Epidermal melanocyte (primary cell): ENCODE measurements at regions not wholly inside any gene's neighbourhood (a gene's known extent, or its start where the extent isn't known, plus 50 kb on each side); places are given as distances from the start of the nearest gene placed in this dataset.

Experiments used
- DNase-seq: peaks from one replicate; pipeline ENCODE4 v3.0.0; 2011; ENCODE audit warnings: low spot score; ENCODE audit not compliant: insufficient read length

DNA sequence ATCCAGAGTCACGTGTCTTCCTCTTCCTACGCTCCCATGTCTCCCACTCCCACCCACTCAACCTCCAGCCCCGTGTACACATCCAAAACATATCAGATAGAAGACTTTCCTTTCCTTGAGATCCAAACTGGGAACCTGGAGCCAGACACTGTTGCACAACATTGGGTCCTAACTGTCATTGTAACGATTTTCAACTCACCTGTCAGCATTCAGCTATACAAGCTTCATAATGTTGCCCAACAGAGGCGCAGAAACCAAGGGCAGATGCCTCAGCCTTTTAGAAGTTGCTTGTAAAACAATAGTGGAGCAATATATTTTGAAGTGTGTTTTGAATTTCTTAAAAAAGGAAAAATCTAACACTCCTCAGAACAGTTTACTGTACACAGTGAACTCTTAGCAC is 84.9 kb upstream of the GLIS3 start:
- DNase-seq: no peak

DNA sequence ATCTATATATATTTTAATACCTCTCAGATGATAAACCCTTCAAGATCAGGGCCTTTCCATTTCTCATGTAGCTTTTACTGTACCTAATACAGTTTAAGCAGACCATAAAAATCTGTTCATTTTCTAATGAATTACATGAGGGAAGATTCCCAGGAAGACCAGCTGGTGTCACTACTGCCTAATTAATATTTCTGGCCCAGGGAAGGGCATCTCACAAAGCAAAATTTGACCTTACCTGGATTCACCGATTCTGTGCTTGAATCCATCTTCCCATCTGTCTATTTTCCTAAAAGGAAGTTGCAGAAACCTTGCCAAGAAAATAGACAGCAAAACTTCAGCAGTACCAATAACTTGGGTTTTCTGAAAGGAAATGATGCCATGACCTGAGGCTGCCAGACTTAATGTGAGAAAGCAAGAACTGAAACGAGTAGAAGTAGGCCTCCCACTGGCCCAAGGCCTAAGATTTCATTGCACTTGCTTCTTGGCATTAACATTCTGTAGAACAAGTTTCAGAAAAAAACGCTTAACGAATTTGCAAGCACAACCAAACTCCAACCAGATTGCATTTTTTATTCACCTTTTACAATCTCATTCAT is 83.0 kb upstream of the GLIS3 start:
- DNase-seq: no peak

DNA sequence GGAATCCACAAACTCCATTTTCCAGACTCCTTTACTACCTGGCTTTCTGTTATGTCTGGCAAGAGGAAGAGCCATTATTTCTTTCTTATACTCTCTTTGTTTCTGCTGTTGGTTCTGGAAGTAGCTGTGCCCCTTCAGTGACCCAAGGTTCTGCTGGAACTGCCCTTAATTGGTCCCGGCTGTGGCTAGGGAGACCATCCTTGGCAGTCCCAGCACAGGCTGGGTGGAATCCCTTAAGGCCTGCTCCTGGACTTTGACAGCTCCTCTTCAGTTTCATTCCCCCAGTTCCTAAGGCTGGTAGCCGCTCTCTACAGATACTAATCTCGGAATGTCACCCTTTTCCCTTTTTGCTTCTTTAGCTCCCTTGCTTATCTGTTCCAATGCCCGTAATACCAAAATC is 81.9 kb upstream of the GLIS3 start:
- DNase-seq: no peak

DNA sequence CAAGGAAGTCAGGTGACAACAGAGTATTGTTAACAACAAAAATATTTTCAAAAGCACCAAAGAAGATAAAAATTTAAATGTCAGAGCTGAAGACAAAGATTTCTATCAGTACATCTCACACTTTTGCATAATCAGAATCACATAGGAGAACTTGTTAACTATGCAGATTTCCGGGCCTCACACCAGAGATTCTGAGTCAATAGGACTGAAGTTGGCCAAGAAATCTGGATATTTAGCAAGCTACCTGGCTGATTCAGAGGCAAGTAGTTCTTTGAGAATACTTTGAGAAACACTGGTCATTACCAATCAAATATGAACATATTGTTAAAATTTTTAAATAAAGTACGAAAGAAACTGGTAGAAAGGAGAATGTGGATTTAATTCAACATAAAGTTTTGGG is 80.5 kb upstream of the GLIS3 start:
- DNase-seq: no peak

DNA sequence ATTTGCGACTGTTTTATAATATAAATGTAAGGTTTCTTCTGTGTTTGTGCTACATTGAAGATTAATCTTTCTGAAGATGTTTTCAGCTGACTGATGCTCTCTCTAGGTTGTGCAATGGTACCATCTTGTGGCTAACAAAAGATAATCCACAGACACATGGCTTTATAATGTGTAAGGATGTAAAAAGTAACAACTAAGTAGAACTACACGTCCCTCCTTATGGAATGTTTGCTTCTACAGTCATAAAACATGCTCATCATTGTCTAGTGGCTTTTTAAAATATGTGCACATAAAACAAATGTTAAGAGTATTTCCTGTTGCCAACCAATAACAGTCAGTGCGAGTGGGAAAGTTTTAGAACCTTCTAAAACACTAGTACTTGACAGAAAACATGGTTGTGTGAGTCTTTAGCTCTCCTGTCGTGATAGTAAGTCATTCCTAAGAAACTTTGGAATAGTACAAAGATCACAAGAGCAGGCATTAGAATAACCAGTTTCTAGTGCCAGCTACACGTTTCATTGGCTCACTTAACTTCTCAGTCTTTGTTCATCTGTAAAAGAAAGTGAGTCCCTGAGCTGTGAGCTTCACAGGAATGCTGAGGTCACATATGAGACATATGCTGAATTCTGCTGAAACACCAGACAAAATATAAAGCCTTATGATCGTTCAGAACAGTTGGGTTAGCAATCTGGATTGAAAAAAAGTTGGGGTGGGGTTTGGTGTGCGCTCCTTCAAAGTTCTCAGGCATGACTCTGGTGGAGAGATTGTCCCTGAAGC is 75.7 kb upstream of the GLIS3 start:
- peak; percentile 64 for DNase-seq

DNA sequence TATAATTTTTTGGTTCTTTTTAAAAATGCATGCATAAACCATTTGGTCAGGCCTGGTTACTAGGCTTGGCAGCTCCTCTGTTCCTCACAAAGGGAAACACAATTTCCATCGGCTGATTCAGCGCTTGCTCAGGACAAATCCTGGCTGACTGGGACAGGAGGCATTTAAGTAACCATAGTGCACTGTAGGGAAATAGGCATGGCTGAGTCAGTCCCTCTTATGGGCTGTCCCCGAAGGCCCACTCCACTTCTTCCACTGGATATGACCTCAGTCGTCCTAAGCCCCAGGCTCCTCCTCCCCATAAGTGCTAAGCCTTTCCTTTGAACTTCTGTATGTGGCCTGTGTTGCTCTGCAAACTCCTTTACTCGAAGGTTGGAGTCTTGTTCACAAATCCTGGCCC is 71.2 kb upstream of the GLIS3 start:
- DNase-seq: no peak

DNA sequence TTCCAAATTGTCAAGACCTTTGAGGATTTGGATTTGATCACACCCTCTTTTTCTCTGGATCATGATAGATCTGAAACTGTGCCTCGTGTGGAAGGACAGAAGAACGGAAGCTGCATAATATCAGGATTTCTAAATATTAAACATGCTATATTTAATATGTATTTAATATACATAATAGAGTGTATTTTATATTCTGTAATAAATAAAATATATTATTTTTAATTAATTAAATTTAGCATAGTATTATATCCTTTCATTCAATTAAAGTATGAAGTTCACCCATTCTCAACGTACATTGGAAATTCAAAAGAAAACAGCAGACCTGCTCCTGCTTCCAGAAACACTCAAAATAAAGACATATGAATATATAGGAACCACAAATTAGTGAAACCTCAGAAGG is 70.6 kb upstream of the GLIS3 start:
- no peak for DNase-seq

DNA sequence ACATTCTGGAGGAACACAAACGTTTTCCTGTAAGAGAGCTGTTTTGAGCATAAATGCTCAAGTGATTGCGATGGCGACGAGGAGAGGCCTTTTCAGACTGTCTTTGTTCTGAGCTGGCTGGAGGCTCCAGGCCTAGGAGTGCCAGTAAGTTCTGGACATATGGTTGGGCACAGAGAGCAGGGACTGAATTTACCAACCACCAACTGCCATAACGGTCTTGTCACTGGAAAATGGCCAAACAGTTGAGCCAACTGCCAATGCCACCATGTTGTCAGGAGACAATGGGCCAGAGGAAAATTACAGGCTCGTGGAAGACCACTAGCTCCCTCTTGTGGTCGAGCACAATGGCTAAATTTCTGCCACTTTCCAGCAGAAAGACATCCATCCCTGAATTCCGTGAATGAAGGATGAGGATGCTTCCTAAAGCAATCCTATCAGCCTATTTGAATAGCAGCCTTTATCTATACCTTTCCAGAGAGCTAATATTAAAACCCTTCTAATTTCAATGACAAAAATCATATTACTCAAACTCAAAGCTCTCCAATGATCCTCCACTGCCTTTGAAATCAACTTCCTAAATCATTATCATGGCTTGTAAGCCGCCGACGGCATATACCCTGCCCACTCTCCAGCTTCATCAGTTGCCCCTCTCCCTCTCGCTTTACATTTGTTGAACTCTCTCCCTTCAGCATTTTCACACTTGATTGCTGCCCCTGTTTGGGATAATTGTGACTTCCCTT is 66.9 kb upstream of the GLIS3 start:
- peak; percentile 28 for DNase-seq

DNA sequence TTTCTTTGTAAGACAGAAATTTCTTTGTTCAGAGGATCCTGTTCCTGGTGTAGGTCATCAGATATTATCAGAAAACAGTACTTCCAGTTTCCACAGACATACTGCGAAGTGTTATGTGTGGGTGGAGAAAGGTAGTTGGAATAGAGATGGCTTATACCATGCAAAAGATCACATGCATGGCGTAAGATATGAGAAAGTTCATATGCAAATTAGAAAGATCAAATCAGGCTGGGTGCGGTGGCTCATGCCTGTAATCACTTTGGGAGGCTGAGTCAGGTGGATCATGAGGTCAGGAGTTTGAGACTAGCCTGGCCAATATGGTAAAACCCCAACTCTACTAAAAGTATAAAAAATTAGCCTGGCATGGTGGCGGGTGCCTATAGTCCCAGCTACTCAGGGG is 65.2 kb upstream of the GLIS3 start:
- DNase-seq: no peak

DNA sequence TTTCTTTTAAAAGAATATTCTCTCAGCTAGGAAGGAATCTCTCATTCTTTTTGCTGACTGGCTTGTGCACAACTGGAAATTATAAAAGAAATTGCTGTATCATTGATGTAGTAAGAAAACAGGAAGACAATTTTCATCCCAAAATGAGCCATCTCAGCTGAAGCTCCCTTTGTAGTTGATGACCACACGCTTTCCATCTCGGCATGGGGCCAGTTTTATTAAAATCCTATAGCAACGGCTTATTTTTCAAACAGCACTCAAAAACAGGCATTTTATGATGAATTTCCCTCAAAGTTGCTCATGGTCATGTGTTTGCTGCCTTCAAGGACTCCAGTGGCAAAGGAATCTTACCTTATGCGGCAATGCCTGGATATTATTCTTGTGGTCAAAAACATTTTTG is 62.4 kb upstream of the GLIS3 start:
- no peak for DNase-seq

DNA sequence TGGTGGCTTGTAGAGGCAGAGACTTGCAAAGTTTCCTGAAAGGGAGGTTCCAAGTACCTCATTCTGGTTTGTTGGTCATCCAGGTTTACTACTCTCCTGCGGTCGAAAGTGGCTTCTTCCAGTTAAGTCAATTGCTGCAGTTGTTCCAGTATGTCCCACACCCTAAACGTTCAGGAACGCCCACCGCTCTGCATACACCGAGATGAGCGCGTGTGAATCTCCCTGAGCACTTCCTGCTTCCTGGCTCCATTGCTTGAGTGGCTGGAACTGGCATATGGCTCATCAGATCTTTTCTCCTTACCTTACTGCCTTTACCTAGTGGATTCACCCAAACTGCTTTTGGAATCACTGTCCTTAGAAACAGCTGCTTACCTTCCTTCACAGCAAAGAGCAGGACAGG is 59.1 kb upstream of the GLIS3 start:
- no peak for DNase-seq

DNA sequence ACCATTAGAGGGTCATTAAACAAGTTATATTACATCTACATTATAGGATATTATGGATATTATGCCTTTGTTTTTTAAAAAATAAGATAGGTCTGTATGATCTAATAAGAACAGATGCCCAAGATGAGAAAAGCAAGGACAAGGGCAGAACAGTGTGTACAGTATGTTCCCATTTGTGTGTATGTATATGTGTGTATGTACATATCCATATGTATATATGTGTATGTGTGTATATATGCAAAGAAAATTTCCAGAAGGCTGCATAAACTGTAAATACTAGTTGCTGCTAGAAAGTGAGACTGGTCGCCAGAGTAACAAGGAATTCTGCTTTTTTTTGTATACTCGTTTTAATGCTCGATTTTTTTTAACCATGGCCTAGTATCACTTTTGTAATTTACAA is 58.1 kb upstream of the GLIS3 start:
- no peak for DNase-seq

DNA sequence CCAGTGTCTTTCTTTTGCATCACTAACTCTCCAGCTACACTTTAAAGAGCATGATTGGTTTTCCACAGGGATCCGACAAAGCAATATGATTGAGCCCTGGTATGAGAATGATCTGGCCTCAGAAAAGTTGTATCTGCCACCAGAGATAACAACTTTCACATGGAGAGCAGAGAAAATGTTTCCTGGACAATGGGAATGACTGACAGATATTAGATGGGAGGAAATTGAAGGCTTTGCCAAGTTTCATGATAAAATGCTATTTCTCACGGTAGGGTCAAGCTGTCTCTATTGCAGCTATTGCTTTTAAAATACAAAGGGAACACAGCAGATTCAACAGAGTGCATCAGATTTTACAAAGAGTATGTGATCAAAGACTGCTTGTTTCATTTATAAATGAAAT is 56.4 kb upstream of the GLIS3 start:
- no peak for DNase-seq

DNA sequence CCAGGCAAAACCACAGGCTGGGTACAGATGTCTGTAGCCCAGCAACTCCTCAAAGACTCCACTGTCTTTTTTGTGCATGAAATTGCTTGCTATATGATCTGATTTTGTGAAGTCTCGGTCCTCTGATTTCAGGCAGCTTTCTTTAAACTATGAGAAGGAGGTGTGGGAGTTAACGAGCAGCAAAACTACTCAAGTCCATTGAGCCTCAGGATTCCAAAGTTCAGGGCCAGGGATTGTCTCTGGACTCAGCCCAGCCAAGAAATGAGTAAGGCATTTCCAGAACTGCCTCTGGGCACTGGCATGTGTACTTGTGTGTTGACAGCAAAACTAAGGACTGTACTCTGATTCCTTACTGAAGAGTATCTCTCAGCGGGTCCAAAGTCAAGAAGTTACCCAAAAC is 53.4 kb upstream of the GLIS3 start:
- DNase-seq: no peak

DNA sequence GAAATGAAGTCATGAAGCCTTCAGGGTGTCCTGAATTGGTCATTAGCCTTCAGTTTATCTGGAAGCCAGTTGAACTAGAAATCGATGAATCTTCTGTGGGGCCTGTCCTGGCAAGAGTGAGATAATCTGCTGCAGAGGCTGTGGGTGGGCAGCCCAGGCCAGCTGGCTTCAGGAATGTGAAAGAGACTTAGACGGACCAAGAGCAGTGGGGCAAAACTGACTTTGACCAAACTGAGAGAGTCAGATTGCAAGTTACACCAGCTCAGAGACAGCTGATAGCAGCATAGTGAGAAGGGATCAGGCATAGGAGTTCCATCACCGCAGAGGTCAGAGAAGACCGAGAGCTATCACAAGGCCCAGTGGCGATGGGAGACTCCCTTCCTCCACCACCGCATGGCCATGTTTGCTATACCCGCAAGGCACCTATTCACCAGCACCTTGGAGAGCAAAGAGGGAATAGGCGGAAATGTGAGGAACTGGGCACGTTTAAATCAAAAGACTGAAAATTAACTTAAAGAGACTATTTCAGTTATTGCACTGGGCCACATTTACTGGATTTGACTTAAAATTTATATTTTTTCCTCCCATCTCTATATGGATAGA is 50.0 kb upstream of the GLIS3 start:
- no peak for DNase-seq
